Putamen (tissue), 1 donor: ENCODE measurements at regions not wholly inside any gene's neighbourhood (a gene's known extent, or its start where the extent isn't known, plus 50 kb on each side); places are given as distances from the start of the nearest gene placed in this dataset.
"Not testable (repeated sequence)": the region's sequence is repeated elsewhere in the genome, so short reads cannot be mapped to it uniquely, and the experiment has no call there.

ENCODE experiments used
- DNase-seq: peaks from one replicate; pipeline ENCODE4 v3.0.0-alpha.2; 2016; ENCODE audit warnings: low spot score

DNA sequence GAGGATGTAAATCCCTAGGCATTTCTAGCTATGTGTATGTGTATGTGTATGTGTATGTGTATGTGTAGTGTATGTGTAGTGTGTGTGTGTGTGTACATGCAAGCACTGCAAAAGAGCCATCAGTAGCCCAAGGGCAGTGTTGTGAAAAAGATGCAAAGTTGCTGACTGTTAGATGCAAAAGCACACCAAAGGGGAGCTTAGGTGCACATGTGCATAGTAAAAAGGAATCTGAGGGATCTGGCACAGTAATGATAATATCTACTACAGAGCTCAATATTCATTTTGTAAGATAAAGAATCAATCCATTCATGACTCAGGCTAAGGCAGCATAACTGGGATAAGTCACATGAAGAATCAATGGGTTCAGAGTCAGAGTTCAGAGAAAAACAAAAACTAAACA is 80.2 kb downstream of the TMEM47 start:
- DNase-seq = no peak

DNA sequence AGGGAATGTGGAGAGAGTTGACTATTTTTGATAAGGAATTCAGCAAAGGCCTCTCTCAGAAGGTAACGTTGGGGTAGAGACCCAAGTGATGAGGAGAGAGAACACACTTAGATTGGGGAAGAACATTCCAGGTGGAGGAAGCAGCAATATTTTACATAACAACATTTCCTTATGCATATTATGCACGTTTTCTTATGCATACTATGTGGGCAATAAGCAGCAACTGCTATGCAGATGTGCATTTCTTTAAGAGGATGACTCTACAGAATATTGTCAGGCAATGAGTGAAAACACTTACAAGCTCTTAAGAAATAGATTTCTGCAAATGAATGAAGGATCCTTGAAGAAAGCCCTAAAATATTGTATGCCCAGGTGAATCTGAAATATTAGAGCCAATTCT is 91.1 kb downstream of the TMEM47 start:
- no peak for DNase-seq

DNA sequence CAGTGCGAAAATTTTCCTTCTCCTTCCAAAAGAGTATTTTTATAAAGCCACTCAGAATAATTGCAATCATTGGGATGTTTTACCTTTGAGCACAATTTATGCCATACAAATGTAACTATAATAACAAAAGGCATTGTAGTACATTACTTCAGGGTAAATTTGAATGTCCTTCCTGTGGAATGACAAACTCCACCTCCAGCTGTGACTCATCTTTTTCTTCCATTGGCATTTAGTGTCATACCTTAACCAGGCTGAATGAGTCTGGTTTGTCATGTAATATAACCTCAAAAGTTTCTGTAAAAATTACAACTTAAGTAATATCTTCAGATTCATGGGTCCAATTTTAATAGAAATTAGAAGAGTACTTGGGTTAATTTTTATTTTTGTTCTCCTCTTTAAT is 93.3 kb downstream of the TMEM47 start:
- DNase-seq = no peak

DNA sequence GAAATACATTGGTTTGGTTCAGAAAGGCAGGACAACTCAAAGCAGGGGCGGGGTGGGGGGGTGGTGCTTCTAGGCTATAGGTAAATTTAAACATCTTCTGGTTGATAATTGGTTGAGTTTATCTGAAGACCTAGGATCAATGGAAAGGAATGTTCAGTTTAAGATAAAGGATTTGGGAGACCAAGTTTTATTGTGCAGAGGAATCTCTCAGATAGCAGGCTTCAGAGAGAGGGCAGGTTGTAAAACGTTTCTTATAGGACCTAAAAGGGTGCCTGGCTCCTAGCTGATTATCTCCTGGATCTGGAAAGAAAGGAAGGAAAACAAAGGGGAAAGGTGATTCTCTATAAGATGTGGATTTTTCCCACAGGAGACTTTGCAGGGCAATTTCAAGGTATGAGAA is 94.0 kb downstream of the TMEM47 start:
- no peak for DNase-seq

DNA sequence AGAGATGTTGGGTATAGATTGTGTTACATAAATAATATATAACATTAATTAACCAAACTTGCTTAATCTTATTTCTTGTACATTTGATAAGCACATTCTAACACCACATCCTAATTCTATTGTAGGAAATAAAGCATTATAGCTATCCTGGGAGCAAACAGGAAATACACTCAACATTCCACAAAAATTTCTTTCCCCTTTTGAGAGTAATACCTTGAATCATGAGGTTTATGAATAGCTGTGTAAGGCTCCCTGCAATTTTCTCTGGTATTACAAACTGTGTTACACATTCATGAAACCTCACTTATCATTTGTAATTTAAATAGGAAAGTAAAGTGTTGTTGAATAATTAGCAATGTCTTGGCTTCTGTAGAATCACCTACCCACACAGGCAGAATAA is 95.1 kb downstream of the TMEM47 start:
- no peak for DNase-seq

DNA sequence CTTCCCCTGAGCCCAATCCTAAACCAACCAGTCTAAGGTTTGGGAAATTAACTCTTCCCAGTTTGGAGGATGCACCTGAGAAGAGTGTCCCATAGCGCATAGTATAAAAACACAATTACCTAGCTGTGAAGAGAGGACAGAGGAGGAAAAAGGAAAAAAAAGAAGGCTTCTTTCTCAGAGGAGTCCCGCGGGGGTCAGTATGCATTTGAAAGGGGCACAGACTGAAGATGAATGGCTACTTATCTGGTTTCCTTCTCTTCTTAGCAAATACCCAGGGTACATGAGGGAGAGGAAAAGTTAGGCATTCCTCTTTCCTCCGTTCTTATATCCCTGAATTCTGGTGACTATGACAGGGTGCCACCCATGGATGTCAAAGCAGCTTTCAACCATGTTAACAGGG is 96.9 kb downstream of the TMEM47 start:
- no peak for DNase-seq

DNA sequence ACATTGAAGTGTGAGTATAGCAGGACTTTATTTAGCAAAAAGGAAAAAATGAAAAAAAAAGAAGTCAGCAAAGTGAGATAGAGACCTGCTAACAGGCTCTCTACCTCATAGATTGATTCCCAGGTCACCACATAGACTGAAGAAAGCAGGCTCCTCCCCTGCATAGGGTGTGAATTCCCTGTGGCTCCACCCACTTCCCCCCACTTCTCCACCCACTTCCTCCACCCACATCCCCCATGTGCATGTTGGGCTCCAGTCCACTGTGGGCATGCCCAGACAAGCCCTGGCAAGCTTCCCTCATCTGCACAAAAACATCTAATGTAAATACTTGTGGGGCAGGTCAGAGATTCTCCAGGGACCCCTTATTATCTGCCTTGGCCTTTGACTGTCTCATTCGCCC is 97.8 kb downstream of the TMEM47 start:
- DNase-seq = no peak

DNA sequence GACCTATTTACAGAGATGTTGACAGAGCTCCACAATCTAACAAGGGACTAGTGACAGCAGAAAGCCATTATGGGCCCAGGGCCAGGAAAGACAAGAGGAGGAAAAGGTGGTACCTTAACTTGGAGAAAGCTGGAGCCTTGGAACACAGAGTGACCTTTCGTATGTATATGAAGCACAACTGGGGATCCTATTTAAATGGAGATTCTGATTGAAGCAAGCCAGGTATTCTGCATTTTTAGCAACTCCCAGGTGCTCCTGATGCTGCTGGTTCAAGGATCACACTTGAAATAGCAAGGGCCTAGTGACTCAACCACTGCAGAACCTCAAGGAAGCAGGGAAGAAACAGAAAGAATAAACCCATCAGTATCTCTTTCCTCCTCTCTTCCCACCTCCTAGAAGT is 99.4 kb downstream of the TMEM47 start:
- DNase-seq = no peak

DNA sequence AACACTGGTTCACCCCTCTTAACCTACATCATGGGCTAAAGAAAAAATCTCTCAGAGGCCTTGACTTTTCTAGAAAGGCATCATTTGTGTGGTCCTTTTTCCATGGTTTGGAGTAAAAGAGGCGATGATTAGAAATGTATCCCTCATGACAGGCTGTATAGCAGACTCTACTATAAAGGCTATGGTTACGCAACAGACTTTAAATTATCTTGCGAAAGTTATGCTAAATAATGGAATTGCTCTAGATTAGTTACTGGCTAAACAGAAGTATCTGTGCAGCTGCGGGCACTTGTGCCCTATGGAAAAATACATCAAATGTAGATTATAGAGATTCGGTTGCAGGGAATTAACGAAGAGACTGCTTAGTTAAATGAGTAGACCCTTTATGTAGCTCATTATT is 101.6 kb downstream of the TMEM47 start:
- no peak for DNase-seq

DNA sequence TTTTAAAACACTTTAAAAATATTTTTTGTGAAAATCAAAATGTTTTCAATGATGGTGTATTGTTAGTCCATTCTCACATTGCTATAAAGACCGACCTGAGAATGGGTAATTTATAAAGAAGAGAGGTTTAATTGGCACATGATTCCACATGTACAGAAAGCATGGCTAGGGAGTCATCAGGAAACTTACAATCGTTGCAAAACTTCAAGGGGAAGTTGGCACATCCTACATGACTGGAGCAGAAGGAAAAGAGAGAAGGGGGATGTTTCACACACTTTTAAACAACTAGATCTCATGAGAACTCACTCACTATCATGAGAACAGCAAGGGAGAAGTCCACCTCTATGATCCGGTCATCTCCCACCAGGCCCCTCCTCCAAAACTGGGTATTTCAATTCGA is 110.7 kb downstream of the TMEM47 start:
- no peak for DNase-seq

DNA sequence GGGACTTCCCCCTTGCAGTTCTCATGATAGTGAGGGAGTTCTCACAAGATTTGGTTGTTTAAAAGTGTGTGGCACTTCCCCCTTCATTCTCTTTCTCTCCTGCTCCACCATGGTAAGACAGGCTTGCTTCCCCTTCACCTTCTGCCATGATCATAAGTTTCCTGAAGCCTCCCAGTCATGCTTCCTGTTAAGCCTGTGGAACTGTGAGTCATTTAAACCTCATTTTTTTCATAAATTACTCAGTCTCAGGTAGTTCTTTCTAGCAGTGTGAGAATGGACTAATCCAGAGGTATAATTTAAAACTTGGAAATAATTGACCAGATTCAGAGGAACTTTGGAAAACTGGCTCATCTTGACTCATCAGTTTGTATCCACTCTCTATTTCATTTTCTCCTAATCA is 129.0 kb downstream of the TMEM47 start:
- DNase-seq = no peak

DNA sequence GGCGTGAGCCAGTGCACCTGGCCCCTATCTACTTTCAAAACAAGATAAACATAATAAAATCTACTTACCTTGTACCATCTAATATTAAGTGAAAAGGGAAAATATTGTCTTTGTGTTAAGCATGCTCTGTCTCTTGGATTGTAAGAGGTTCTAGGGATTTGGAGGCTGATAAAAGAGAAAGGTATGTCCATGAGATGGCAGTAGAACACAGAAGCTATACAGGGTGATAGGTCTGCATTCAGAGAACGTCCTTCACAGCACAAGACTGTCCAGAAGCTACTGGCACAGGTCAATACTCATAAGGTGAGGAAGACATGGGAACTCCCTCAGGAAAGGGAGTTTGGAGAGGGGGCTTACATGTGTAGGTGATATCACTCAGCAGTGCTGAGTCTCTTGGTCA is 135.5 kb downstream of the TMEM47 start:
- no peak for DNase-seq

DNA sequence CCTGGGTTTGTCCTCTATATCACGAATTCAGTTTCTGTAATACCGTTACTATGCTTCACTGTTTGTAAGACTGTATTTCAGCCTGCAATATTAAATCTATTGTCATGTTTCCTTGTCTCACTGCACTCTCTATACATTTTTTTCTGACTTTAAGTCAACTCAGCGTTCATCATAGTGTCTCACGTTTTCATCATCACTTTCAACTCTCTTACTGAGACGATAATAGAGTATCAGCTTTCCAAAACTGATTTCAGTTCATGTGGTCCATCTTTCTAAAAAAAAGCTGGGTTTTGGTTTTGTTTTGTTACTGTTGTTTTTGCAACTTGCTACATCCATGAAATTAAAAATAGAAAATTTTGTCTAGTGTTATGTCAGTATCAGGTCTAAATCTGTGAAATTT is 147.7 kb downstream of the TMEM47 start:
- no peak for DNase-seq

DNA sequence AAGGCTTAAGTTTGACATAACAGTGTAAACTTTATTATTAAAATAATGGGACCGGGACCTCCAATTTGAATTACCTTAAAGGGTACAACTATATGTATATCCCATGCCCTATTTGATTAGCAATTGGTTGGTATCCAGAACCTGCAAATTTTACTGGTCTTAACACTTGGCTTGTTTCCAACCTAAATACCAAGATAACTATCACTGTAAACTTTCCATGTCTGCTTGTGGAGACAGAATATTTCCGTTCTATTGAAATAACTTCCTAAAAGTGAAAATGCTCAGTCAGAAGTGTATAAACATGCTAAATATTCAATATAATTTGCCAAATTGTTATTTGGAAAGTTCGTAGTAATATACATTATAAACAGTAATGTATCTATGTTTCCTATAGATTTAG is 154.0 kb downstream of the TMEM47 start:
- DNase-seq = no peak

DNA sequence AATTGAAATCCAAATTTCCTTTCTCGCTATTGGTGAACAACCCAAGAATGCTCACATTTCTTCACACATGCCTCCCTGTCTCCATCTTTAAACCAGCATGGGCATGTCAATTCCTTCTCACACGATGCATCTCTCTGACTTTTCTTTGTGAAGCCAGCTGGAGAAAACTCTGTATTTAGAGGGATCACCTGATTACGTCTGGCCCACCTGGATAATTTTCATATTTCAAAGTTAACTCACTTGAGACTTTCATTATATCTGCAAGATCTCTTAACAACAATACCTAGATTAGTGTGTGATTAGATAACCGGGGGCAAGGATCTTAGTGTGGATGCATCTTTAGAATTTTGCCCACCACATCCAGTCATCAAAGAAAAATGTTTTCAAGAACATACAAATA is 164.0 kb downstream of the TMEM47 start:
- DNase-seq = no peak

DNA sequence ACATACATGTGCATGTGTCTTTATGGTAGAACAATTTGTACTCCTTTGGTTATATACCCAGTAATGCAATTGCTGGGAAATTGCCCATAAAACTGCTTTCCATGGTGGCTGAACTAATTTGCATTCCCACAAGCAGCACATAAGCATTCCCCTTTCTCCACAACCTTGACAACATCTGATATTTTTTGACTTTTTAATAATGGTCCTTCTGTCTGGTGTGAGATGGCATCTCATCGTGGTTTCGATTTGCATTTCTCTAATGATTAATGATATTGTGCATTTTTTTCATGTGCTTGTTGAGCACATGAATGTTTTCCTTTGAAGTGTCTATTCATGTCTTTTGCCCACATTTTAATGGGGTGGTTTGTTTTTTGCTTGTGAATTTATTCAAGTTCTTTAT is 166.0 kb downstream of the TMEM47 start:
- no peak for DNase-seq

DNA sequence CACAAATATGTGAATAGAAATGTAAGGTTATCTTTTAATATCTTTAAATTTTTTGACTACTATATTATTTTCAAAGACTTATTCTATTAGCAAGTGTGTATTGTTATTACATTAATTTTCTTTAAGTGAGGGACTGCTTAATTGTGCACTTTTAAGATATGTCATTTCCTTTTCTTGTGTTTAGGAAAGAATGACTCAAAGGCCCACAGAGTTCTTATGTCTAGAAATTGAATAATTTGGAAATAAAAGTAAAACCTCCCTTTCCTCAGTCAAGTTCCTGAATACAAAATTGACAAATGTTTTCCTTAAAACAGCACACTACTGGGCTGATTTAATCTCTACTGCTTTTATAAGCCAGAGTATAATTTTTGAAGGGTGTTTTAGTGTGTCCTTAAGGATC is 169.7 kb downstream of the TMEM47 start:
- no peak for DNase-seq

DNA sequence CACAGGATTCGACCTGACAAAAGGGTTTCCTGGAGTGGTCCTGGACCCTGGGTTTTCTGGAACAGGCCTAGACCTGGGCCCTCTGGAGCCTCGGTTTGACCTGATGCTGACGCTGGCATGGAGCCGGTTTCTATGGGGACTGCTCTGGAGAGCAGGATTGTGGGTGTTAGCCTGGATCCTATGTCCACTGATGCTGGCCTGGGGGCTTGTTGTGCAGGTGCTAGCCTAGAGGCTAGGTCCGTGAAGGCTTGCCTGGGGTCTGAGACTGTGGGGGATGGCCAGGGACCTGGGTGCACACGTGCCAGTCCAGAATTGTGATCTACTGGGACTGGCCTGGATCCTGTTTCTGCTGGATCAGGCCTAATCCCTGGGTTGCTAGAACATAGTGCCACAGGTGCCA is 173.1 kb downstream of the TMEM47 start:
- DNase-seq = no peak

DNA sequence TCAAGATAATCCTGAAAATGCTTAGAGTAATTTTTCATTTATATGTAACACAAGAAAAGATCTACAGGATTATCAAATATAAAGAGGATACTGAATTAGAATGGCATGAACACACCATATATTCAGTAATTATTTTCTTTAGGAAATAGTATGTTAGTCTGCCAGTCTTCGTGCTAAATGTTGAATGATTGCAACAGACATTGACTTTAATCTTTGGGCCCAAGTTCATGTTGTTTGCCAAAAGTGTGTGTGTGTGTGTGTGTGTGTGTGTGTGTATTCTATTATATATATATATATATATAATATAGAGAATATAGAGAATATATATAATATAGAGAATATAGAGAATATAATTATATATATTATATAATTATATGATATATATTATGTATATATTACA is 186.6 kb downstream of the TMEM47 start:
- no peak for DNase-seq

DNA sequence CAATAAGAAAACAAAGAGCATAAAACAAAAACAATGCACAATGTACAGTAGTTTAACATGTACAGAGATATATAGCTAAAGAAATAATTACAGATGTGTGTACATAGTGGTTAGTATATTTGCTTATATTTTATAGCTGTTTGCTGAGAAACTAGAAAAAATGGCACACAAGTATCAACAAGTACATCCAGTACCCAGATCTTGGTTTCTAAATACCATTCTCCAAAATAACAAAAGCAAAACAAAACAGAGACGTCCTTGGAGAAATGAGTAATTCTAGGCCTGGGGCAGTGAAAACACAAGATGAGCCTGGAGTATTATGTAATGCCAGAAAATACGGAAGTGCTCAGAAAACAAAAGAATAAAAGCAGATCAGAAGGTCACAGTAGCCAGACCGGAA is 189.6 kb downstream of the TMEM47 start:
- DNase-seq = no peak

DNA sequence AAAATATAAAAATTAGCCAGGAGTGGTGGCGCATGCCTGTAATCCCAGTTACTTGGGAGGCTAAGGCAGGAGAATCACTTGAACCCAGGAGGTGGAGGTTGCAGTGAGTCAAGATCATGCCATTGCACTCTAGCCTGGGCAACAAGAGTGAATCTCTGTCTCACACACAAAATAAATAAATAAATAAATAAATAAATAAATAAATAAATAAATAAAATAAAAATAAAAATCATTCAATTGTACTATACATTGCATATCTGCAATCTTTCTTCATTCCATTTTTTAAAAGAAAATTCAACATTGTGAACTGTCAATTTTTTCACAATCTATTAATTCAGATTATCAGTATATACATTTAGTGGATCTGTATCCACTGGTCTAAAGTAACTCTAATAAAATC is 193.9 kb downstream of the TMEM47 start:
- DNase-seq = not testable (repeated sequence)

DNA sequence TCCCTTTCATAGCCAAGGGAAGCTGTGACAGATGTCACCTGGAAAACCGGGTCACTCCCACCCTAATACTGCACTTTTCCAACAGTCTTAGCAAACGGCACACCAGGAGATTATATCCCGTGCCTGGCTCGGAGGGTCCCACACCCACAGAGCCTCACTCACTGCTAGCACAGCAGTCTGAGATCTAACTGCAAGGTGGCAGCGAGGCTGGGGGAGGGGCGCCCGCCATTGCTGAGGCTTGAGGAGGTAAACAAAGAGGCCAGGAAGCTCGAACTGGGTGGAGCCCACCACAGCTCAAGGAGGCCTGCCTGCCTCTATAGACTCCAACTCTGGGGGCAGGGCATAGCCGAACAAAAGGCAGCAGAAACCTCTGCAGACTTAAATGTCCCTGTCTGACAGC is 199.2 kb downstream of the TMEM47 start:
- not testable (repeated sequence) for DNase-seq

DNA sequence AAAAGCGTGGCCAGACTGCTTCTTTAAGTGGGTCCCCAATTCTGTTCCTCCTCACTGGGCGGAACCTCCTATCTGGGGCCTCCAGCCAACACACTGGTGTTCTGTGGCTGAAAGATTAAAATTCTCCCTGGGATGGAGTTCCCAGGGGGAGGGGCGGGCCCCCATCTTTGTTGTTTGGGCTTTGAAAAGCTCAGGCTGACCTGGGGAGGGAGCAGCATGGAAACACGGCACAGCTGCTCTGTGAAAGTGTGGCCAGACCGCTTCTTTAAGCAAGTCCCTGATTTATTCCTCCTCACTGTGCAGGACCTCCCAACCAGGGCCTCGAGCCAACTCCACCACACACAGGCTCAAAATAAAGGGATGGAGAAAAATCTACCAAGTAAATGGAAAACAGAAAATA is 219.5 kb downstream of the TMEM47 start:
- DNase-seq = no peak

DNA sequence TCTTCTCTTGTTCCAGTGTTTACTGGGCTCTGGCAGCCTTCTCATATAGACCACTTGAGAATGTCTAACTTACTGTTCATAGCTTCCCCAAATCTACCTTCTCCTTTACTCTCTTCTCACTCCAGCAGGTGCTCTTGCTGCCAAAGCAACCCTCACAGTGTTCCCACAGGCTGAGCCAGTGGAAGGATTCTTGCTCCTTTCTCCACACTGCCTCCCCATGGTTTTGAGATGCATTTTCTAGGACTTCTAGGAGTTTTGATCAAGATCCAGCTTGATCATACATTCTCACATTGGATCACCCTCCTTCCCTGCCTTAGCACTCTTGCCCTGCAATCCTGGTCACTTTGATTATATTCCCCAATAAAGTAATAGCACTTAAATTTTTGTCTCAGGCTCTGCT is 230.8 kb downstream of the TMEM47 start:
- DNase-seq = no peak

DNA sequence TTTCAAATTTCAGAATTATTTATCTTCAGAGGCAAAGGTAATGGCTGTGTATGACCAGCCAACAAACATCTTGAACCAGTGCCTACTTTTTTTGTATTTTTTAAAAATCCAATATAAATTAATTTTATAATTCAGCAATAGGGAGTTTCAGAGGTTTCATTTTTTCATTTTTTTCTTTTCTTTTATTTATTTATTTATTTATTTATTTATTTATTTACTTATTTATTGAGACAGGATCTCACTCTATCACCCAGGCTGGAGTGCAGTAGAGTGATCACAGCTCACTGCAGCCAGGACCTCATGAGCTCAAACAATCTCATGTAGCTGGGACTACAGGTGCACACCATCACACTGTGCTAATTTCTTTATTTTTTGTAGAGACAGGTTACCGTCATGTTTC is 250.5 kb downstream of the TMEM47 start:
- no peak for DNase-seq
